ENCODE measurements at regions not wholly inside any gene's neighbourhood (a gene's known extent, or its start where the extent isn't known, plus 50 kb on each side); places are given as distances from the start of the nearest gene placed in this dataset.
A peak's percentile ranks its signal among the peaks of the same experiment; 100 is the strongest.
"Not testable (repeated sequence)": the region's sequence is repeated elsewhere in the genome, so short reads cannot be mapped to it uniquely, and the experiment has no call there.

- DNase-seq (ENCODE audit: low read depth in 3 of 3), result no peak
These were observed 132.7 kb upstream of the GMDS start for GRCh38 chr6:2378046-2378657.

- DNase-seq (ENCODE audit: low read depth in 3 of 3), result no peak
These were observed 131.3 kb upstream of the GMDS start for GRCh38 chr6:2376429-2377355.

GRCh38 chr6:2375443-2375842 lies 130.0 kb upstream of the GMDS start:
- no peak for DNase-seq (ENCODE audit: low read depth in 3 of 3)

DNA sequence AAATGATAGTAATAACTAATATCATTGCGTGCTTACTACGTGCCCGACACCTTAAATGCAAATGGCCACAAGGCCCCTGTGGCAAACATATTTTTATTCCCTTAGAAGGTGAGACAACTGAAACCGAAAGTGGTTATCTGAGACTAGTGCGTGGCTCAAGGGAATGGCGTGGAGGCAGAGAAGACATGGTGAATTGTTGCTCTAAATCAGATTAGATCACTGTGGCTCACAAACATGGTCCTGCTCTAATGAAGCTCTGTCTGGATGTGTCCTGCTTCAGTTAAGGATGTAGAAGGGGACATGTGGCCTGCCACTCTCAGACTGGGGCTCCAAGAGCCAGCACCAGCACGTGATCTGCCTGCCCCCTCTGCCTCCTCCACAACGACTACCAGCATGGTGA lies 124.2 kb upstream of the GMDS start:
- no peak for DNase-seq (ENCODE audit: low read depth in 3 of 3)

- DNase-seq (ENCODE audit: low read depth in 3 of 3), result no peak
These were observed 117.8 kb upstream of the GMDS start for GRCh38 chr6:2363211-2363610.

GRCh38 chr6:2361195-2361594 lies 115.8 kb upstream of the GMDS start:
- DNase-seq (ENCODE audit: low read depth in 3 of 3), result no peak

DNA sequence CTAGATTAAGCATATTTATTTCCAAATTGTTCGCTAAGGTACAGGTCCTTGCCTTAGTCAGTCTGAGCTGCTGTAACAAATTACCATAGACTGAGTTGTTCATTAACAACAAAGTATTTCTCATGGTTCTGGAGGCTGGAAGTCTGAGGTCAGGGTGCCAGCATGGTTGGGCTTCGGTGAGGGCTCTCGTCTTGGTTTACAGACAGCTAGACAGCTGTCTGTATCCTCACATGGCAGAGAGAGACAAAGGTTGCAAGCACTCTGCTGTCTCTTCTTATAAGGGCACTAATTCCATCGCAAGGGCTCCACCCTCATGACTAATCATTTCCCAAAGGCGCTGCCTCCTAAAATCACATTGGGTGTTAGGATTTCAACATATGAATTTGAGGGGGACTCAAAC lies 115.3 kb upstream of the GMDS start:
- no peak for DNase-seq (ENCODE audit: low read depth in 3 of 3)

DNA sequence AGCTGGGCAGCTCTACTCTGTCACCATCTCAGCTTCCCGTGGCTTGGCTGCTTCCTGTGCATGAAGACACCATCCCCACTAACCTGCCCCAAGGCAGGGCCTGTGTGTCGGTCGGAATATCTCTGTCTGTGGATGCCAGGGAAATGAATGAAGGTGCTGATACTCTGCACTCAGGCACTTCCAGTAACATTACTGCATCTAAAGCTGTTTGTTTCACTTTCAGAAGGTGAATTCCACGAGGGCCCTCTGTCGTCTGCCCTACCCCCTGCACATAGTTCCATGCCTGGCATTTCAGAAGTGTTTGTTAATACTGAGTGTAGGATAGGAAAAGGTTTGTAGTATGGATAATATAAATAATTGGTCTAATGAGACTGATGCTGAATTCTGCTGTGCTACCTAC lies 114.7 kb upstream of the GMDS start:
- DNase-seq (ENCODE audit: low read depth in 3 of 3), result no peak

DNA sequence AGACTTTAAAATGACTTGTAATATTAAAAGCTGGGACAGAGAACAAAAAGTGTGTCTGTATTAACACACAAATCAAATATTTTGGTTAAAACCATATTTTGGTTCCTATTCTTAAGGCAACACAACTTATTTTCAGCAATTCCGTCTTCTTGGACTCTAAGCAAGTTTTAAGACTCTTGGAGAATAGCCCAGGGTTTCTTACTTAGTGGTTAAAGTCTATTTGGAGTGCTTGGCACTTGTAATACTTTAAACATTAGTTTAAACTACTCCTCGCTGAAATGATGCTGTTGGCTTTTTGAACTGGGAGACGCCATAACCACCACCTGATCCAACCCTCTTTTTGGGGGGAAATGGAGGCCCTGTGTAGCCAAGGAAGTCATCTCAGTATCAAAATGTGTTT lies 109.7 kb upstream of the GMDS start:
- DNase-seq (ENCODE audit: low read depth in 3 of 3), result no peak

DNA sequence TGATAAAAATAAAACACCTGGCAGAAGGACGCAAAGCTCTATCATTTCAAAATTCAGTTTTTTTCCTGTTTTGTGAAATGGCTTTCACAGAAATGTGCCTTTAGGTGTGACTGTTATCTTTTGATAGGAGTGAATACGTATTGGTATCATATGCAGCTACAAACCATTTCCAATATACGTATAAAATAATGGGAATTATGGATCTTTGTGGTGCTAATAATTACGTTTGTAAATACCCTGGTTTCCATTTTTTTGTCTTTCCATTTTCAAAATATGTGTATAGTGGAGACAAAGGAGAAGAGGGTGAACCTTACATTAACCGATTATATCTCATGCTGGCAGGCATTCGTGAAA lies 108.7 kb upstream of the GMDS start:
- no peak for DNase-seq (ENCODE audit: low read depth in 3 of 3)

GRCh38 chr6:2353412-2354137 lies 108.2 kb upstream of the GMDS start:
- peak; percentile 21 to 43 (median 34) for DNase-seq (ENCODE audit: low read depth in 3 of 3)

- DNase-seq (ENCODE audit: low read depth in 3 of 3), result no peak
These were observed 106.5 kb upstream of the GMDS start for GRCh38 chr6:2351807-2352431.

- DNase-seq (ENCODE audit: low read depth in 3 of 3), result no peak
These were observed 105.7 kb upstream of the GMDS start for GRCh38 chr6:2351090-2351489.

DNA sequence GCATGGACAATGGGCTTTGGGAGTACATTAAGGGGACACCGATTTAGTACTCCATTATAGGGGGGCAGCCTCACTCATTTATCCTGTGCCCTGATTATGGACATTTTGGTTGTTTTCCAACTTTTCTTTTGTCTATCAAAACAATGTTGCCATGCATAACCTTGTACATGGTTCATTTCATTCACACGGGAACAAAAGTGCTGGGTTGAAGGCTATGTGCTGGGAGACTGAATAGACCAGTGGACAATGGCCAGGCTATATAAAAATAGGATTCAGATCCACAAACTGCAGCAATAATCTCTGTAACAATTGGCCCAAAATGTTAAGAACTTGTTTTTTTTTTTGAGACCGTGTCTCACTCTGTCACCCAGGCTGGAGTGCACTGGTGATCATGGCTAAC lies 100.7 kb upstream of the GMDS start:
- no peak for DNase-seq (ENCODE audit: low read depth in 3 of 3)

GRCh38 chr6:2344319-2344905 lies 99.0 kb upstream of the GMDS start:
- no peak for DNase-seq (ENCODE audit: low read depth in 3 of 3)

DNA sequence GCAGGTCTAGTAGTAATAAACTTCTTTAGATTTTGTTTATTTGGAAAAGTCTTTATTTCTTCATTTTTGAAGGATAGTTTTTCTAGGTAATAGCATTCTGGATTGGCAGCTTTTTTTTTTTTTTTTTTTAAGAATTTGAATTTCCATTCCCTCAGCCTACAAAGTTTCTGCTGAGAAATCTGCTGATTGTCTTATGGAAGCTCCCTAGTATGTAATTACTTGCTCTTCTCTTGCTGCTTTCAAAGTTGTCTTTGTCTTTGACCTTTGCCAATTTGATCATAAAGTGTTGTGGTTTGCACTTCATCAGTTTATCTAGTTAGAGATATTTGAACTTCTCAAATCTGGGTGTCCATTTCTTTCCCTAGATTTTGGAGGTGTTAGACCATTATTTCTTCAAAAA lies 82.2 kb upstream of the GMDS start:
- DNase-seq (ENCODE audit: low read depth in 3 of 3), result no peak

DNA sequence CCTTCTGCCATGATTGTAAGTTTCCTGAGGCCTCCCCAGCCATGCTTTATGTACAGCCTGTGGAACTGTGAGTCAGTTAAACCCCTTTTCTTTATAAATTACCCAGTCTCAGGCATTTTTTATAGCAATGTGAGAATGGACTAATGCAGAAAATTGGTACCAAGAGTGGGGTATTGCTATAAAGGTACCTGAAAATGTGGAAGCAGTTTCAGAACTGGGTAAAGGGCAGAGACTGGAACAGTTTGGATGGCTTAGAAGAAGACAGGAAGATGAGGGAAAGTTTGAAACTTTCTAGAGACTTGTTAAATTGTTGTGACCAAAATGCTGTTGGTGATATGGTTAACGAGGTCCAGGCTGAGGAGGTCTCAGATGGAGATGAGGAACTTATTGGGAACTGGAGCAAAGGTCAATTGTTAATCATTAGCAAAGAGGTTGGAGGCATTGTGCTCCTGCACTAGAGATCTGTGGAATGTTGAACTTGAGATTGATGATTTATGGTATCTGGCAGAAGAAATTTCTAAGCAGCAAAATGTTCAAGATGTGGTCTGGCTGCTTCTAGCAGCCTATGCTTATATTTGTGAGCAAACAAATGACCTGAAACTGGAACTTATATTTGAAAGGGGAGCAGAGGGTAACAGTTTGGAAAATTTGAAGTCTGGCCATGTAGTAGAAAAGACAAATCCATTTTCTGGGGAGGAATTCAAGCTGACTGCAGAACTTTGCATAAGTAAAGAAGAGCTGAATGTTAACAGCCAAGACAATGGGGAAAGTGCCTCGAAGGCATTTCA lies 79.0 kb upstream of the GMDS start:
- DNase-seq (ENCODE audit: low read depth in 3 of 3), result no peak

DNA sequence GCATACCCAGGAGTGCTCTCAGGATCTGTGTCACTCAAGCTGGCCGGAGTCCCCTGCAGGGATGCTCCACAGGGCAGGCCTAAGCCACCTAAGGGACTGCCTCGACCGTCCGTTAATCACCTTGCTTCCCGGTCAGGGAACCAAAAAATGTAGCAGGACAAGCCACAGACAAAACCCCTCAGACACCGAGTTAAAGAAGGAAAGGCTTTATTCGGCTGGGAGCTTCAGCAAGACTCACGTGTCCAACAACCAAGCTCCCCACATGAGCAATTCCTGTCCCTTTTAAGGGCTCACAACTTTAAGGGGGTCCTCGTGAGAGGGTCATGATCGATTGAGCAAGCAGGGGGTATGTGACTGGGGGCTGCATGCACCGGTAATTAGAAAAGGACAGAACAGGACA lies 72.1 kb upstream of the GMDS start:
- not testable (repeated sequence) for DNase-seq (ENCODE audit: low read depth in 3 of 3)

- no peak for DNase-seq (ENCODE audit: low read depth in 3 of 3)
These were observed 69.2 kb upstream of the GMDS start for GRCh38 chr6:2314641-2315040.

GRCh38 chr6:2310042-2310441 lies 64.6 kb upstream of the GMDS start:
- no peak for DNase-seq (ENCODE audit: low read depth in 3 of 3)

DNA sequence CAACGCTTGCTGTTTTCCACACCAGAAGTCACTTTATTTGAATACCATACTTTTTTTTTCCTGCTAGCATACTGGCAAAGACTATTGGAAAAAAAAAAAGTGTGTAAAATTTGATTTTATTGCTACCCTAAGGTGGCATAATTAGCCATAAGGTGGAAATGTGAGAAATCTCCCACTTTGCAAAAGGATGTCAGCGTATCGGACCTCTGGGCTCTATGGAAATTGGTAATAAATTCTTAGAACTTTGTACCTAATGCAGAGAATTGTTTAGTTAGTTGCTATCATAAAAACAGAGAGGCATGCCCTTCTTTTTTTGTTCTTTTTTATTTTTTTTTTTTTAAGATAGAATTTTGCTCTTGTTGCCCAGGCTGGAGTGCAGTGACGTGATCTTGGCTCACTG lies 63.7 kb upstream of the GMDS start:
- no peak for DNase-seq (ENCODE audit: low read depth in 3 of 3)
